ENCODE measurements at regions not wholly inside any gene's neighbourhood (a gene's known extent, or its start where the extent isn't known, plus 50 kb on each side); places are given as distances from the start of the nearest gene placed in this dataset.
"Not testable (repeated sequence)": the region's sequence is repeated elsewhere in the genome, so short reads cannot be mapped to it uniquely, and the experiment has no call there.

GRCh38 chr12:17017402-17017801 is 411.4 kb upstream of the LMO3 start:
- H3K27ac ChIP-seq (ENCODE audit: low read depth, low read length, poor library complexity, severe bottlenecking): no peak overlapping the region
- H3K4me3 ChIP-seq (ENCODE audit: low read depth, low read length, poor library complexity, severe bottlenecking): no peak overlapping the region
- no peak overlapping the region for H2AFZ ChIP-seq (ENCODE audit: low read length)
- H4K20me1 ChIP-seq (ENCODE audit: insufficient read depth, low read length): no peaks in the 10 kb centered on the region
- no peak overlapping the region for H3K9ac ChIP-seq (ENCODE audit: low read length)
- H3K9me2 ChIP-seq (ENCODE audit: low read depth, low read length): no peaks in the 10 kb centered on the region
- no peaks in the 10 kb centered on the region for H3K27me3 ChIP-seq (ENCODE audit: insufficient read depth, low read length)
- H3K79me2 ChIP-seq (ENCODE audit: insufficient read depth, low read length): no peaks in the 10 kb centered on the region
- TF ChIP-seq EZH2 (IDR thresholded peaks at IDR 0.05; ENCODE audit: borderline replicate concordance, low read length): no peak
- no peak for TF ChIP-seq CTCF (IDR thresholded peaks at IDR 0.05; ENCODE audit: low read length)
- no peak overlapping the region for H3K4me2 ChIP-seq (ENCODE audit: low read length)
- no peaks in the 10 kb centered on the region for H3F3A ChIP-seq (ENCODE audit: insufficient read depth, low read length)
- no peaks in the 10 kb centered on the region for H3K9me3 ChIP-seq (ENCODE audit: low read length)
- H3K4me1 ChIP-seq (ENCODE audit: insufficient read depth, low read length, severe bottlenecking): no peaks in the 10 kb centered on the region
- H3K36me3 ChIP-seq (ENCODE audit: insufficient read depth, low read length): no peaks in the 10 kb centered on the region

- Histone ChIP-seq H3K4me3 (ENCODE audit: low read depth, low read length, poor library complexity, severe bottlenecking) (no peak overlapping the region), H3K79me2 (ENCODE audit: insufficient read depth, low read length) (no peaks in the 10 kb centered on the region), H3K27ac (ENCODE audit: low read depth, low read length, poor library complexity, severe bottlenecking) (no peak overlapping the region), H3K36me3 (ENCODE audit: insufficient read depth, low read length) (no peaks in the 10 kb centered on the region), H3K4me2 (ENCODE audit: low read length) (no peak overlapping the region), H3K9ac (ENCODE audit: low read length) (no peak overlapping the region), H3K4me1 (ENCODE audit: insufficient read depth, low read length, severe bottlenecking) (no peaks in the 10 kb centered on the region), H3K9me2 (ENCODE audit: low read depth, low read length) (no peaks in the 10 kb centered on the region), H3K9me3 (ENCODE audit: low read length) (no peaks in the 10 kb centered on the region), H3K27me3 (ENCODE audit: insufficient read depth, low read length) (no peaks in the 10 kb centered on the region), H4K20me1 (ENCODE audit: insufficient read depth, low read length) (no peaks in the 10 kb centered on the region), H2AFZ (ENCODE audit: low read length) (no peak overlapping the region), H3F3A (ENCODE audit: insufficient read depth, low read length) (no peaks in the 10 kb centered on the region)
- no peak for TF ChIP-seq EZH2 (IDR thresholded peaks at IDR 0.05; ENCODE audit: borderline replicate concordance, low read length)
- TF ChIP-seq CTCF (IDR thresholded peaks at IDR 0.05; ENCODE audit: low read length): no peak
Measured at GRCh38 chr12:17016116-17016864, 410.3 kb upstream of the LMO3 start.

- H3K9ac ChIP-seq (ENCODE audit: low read length): no peak overlapping the region
- no peaks in the 10 kb centered on the region for H3K9me3 ChIP-seq (ENCODE audit: low read length)
- no peaks in the 10 kb centered on the region for H3K79me2 ChIP-seq (ENCODE audit: insufficient read depth, low read length)
- H3K4me3 ChIP-seq (ENCODE audit: low read depth, low read length, poor library complexity, severe bottlenecking): no peak overlapping the region
- H3K9me2 ChIP-seq (ENCODE audit: low read depth, low read length): no peaks in the 10 kb centered on the region
- H3F3A ChIP-seq (ENCODE audit: insufficient read depth, low read length): no peaks in the 10 kb centered on the region
- TF ChIP-seq CTCF (IDR thresholded peaks at IDR 0.05; ENCODE audit: low read length) (no peak), EZH2 (IDR thresholded peaks at IDR 0.05; ENCODE audit: borderline replicate concordance, low read length) (no peak)
- no peak overlapping the region for H3K4me2 ChIP-seq (ENCODE audit: low read length)
- H2AFZ ChIP-seq (ENCODE audit: low read length): no peak overlapping the region
- H3K27ac ChIP-seq (ENCODE audit: low read depth, low read length, poor library complexity, severe bottlenecking): no peak overlapping the region
- H3K4me1 ChIP-seq (ENCODE audit: insufficient read depth, low read length, severe bottlenecking): no peaks in the 10 kb centered on the region
- H4K20me1 ChIP-seq (ENCODE audit: insufficient read depth, low read length): no peaks in the 10 kb centered on the region
- H3K27me3 ChIP-seq (ENCODE audit: insufficient read depth, low read length): no peaks in the 10 kb centered on the region
- no peaks in the 10 kb centered on the region for H3K36me3 ChIP-seq (ENCODE audit: insufficient read depth, low read length)
Measured at GRCh38 chr12:17015501-17015900, 409.5 kb upstream of the LMO3 start.

GRCh38 chr12:17007442-17008040 is 401.6 kb upstream of the LMO3 start:
- H3K9ac ChIP-seq (ENCODE audit: low read length); H3K79me2 ChIP-seq (ENCODE audit: insufficient read depth, low read length); H3K27me3 ChIP-seq (ENCODE audit: insufficient read depth, low read length); H3K9me2 ChIP-seq (ENCODE audit: low read depth, low read length); H2AFZ ChIP-seq (ENCODE audit: low read length); H4K20me1 ChIP-seq (ENCODE audit: insufficient read depth, low read length); H3K4me2 ChIP-seq (ENCODE audit: low read length); H3K4me1 ChIP-seq (ENCODE audit: insufficient read depth, low read length, severe bottlenecking); H3F3A ChIP-seq (ENCODE audit: insufficient read depth, low read length); H3K4me3 ChIP-seq (ENCODE audit: low read depth, low read length, poor library complexity, severe bottlenecking); H3K27ac ChIP-seq (ENCODE audit: low read depth, low read length, poor library complexity, severe bottlenecking); H3K36me3 ChIP-seq (ENCODE audit: insufficient read depth, low read length); H3K9me3 ChIP-seq (ENCODE audit: low read length): not testable (repeated sequence)

- H3K4me2 ChIP-seq (ENCODE audit: low read length); H3K4me3 ChIP-seq (ENCODE audit: low read depth, low read length, poor library complexity, severe bottlenecking): not testable (repeated sequence)
Measured at GRCh38 chr12:16998538-16998937, 392.6 kb upstream of the LMO3 start.

More at GRCh38 chr12:16998538-16998937, 392.6 kb upstream of the LMO3 start:
- H3K9me2 ChIP-seq (ENCODE audit: low read depth, low read length); H3K9me3 ChIP-seq (ENCODE audit: low read length); H3K27ac ChIP-seq (ENCODE audit: low read depth, low read length, poor library complexity, severe bottlenecking); H3K36me3 ChIP-seq (ENCODE audit: insufficient read depth, low read length); H4K20me1 ChIP-seq (ENCODE audit: insufficient read depth, low read length); H3K4me1 ChIP-seq (ENCODE audit: insufficient read depth, low read length, severe bottlenecking); H3K79me2 ChIP-seq (ENCODE audit: insufficient read depth, low read length); H2AFZ ChIP-seq (ENCODE audit: low read length); H3K9ac ChIP-seq (ENCODE audit: low read length); H3K27me3 ChIP-seq (ENCODE audit: insufficient read depth, low read length); H3F3A ChIP-seq (ENCODE audit: insufficient read depth, low read length): not testable (repeated sequence)
